GM03348 (cell line): ENCODE measurements at regions not wholly inside any gene's neighbourhood (a gene's known extent, or its start where the extent isn't known, plus 50 kb on each side); places are given as distances from the start of the nearest gene placed in this dataset.

Experiments used
- DNase-seq: peaks from one replicate; pipeline ENCODE4 v3.0.0; 2012; ENCODE audit warnings: low spot score

GRCh38 chr10:113368666-113369364, 184.0 kb upstream of the HABP2 start:
- no peak for DNase-seq

DNA sequence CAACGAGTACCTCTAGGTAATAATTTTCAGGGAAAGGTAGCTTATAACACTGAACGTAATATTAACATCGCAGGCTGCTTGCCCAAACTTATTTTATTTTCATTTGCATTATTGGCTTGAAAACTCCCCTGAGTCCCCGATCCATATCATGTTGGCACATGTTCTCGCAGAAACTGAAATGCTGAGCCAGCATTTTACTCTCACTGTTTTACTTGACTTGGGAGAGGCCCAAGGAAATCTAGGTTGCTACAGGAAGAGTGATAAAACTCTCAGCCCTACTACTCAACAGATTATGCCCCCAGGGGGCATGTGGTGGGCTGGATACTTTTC, 183.5 kb upstream of the HABP2 start:
- DNase-seq: no peak

- no peak for DNase-seq
Observed at GRCh38 chr10:113376428-113376827, 176.4 kb upstream of the HABP2 start.

- DNase-seq: no peak
Observed at GRCh38 chr10:113379091-113379490, 173.8 kb upstream of the HABP2 start.

DNA sequence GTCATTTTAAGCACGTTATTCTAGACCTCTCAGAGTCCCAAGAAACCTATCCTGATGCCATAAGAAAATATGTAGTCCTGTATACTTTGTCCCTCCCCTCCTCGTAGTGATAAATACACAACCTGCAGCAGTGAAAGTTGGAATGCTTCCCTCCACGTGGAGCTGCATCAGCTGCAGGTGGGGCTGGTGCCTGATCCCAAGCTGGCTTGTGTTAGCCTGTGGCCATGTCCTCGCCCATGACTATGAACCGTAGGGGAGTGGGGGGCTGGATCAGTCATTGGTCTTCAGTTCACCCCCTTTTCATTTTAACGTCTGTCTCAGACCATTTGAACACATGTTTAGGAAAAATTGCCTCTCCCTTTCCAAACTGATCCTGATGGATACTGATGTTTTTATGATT, 171.4 kb upstream of the HABP2 start:
- DNase-seq: no peak

DNA sequence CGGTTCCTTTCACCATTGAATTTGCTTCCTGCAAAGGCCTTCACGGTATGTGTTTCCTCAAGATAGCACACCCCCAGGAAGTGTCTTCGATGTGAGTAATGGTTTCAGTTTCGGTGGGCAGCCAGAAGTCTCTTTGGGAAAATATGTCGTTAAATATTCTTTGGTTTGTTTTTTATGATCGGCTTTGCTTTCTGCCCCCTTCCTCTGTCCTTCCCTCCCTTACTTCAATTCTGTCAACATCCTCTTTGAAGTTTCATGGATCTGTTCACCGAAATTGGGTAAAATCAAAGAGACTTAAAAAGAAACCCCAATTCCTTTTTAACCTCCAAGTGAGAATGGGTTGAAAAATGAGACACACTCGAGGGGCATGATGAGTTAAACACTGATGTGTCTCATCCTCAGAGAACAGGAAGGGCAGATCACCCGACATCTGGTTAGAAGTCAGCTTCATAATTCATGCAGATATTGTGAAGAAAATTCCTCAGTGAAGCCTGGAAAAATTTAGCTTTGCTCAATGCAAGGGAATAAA, 170.8 kb upstream of the HABP2 start:
- DNase-seq: peak; percentile 79

DNA sequence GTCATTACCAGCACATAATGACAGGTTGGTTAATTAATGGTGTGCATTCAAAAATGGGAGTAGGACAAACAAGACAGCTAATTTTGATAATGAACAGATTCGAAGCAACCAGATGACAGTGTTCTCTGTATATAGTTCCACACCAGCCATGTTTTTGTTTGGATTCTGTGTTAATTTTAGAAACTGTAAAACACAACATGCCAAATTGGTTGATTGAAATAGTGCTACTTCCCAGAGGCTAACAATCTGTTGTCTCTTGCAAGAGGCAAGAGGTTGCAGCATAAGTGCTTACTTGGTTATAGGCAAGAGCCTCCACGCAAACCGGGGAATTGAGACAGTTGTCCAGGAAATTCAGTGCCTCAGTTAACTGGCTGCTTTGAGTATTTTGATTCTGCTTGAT, 170.2 kb upstream of the HABP2 start:
- no peak for DNase-seq

GRCh38 chr10:113384181-113384580, 168.7 kb upstream of the HABP2 start:
- no peak for DNase-seq

DNA sequence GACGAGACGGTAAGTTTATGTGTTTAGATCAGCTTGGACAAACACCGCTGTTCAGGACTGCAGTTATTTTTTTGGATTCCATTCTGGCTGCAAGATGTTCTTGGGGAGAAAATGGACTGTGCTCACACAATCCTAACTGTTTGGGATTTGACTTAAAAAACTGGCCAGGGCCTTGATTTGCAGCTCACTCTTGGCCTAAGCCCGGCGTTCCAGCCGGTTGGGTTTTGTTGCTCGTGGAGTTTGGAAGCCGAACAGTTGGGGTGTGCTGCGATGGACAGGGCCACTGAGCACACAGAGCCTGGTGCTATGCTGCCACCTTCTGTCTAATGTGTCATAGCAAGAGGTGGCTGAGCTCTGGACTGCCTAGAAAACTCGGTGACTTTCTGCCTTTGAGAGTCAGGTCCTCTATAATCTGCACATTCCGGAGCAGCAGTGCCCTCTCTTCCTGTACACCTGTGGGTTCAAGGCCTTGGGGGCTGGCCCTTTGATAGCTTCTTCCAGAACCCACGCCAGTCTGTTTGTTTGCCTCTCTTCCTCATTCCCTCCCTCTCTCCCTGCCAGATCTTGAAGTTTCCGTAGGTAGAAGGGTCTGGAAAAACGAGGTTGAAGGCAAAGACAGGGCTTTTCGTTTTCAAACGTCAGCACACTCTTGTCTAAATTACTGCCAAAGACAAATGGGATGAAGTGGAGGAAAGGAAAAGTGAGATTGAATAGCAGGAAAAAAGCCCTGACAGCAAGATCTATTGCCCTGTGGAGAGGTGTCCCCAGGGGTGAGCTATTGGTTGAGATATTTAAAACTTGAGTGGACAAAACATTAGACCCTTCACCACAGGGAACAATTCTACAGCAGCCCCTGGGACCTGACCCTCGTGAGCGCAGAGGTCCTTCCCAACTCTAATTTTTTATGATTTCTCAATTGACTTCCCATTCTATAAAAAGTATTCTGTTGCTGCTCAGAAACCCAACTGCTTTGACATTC, 167.5 kb upstream of the HABP2 start:
- DNase-seq: peak; percentile 89

DNA sequence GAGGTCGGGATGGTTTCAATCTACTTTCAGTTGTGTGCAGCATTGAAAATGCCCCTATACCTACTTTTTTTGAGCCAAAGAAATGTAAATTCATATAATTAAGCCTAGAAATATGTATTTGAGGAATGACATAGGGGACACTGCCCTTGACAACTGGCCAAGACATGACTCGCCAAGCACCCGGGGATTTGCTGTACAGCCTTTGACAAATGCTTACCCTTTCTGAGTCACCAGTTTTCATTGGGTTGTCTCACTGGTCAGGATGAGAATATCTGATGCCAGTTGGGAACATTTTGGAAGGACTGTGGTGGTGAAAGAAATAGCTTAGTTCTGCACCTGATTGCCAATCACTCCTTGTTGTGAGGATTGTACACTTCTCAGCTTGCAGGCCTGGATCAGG, 166.8 kb upstream of the HABP2 start:
- DNase-seq: peak; percentile 68

- no peak for DNase-seq
Observed at GRCh38 chr10:113389969-113390368, 162.9 kb upstream of the HABP2 start.

DNA sequence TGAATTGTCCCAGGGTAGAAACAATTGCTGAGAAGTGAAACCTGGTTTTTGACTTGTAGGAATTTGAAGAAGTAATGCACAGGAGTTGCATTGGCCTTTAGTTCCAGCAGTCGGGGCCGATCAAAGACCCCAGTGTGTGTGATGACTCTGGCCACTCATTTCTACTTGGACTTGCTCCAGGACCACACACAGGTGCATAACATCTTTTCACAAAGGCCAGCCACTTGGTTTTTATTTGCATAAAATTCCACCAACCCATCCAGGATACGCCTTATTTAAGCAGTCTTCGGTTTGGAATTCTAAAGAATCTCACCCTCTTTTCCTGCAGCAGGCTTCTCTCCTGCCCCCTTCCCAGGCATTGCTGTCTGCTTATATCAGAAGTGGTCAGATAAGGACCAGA, 162.0 kb upstream of the HABP2 start:
- no peak for DNase-seq

- no peak for DNase-seq
Observed at GRCh38 chr10:113397047-113397446, 155.8 kb upstream of the HABP2 start.

DNA sequence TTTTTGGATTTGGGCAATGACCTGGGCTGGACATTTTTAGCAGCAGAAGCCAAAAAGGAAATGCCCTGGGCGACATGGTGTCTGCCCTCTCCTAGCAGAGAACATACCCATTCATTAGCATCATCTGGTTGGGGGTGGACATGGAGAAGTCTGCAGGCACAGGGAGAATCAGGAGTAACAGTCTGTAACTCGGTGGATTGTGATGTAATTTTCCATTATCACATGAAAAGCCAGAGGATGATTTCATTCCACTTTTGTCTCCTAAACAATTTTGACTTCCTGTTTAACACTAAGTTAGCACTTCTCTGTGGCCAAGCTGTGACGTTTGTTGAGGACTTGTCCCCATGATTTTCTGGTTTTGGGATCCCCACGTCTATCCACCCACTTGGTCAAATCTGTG, 153.8 kb upstream of the HABP2 start:
- DNase-seq: peak; percentile 24

DNA sequence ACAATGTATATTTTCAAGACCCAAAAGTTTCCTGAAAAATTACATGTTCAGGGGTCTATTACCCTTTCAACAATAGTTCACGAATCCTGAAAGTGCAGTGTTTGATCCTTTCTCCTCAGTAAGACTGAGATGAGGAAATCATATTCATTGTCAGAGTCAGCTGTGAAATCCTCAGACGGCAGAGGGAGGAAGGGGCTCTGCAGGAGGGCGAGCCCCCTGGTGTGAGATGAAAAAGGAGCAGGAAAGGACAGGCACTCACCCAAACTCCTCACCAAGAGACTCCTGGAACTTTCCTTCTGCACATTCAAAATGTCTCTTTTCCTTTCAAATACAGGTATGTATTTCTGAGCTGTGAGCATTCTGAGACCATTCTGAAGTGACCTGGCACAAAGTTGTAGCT, 150.3 kb upstream of the HABP2 start:
- DNase-seq: no peak

GRCh38 chr10:113407218-113407617, 145.6 kb upstream of the HABP2 start:
- DNase-seq: no peak

DNA sequence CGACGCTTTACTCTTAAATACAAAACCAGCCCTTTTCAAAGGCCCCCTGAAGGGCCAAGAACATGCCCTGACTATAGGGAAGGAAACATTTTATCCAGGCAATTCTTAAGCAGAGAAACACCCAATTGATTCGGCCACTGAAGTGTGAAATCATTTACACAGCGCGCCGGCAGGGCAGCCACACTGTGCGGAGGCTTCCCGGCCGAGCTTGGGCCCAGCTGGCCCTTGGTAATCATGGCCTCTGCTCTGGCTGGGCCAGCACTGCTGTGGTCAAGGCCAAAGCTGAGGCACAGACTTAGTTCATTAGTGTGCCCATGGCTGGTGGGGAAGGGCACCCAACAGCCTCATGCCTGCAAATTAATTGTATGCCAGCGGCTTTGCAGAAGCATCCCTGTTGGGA, 143.7 kb upstream of the HABP2 start:
- no peak for DNase-seq

GRCh38 chr10:113410618-113411017, 142.2 kb upstream of the HABP2 start:
- DNase-seq: no peak

GRCh38 chr10:113411456-113411855, 141.4 kb upstream of the HABP2 start:
- no peak for DNase-seq

DNA sequence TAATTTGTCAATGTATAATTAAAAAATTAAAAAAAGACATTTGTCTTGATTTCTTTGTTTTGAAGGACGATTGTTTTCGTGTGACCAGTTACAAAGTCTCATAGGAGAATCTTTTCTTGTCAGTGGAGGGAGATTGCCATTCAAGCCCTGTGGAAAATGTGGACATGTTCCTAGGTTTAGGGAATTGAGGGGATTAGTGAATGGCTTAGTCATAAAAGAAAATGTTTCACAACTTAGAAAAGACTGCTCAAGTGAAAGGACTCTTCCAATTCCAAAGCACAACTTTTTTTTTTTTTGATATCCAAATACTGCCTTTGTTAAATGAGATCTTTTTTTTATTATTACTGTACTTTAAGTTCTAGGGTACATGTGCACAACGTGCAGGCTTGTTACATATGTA, 140.7 kb upstream of the HABP2 start:
- DNase-seq: peak; percentile 67

DNA sequence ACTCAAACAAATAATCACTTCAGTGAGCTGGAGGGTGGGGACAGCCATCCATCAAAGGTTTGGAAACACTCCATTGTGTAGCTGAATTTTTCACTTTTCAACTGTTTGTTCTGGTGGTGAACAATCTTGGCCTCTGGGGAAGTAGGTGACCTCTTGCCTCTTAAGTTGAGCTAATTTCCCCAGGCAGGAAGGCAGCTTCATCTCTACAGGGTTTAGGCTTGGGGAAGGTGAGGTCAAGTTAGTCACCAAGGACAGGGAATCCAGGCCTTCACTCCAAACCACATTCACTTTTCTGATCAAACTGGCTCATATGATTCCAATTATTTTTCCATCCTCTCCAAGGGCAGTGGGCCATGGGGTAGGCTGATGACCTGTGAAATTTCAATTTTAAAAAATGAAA, 138.3 kb upstream of the HABP2 start:
- no peak for DNase-seq

DNA sequence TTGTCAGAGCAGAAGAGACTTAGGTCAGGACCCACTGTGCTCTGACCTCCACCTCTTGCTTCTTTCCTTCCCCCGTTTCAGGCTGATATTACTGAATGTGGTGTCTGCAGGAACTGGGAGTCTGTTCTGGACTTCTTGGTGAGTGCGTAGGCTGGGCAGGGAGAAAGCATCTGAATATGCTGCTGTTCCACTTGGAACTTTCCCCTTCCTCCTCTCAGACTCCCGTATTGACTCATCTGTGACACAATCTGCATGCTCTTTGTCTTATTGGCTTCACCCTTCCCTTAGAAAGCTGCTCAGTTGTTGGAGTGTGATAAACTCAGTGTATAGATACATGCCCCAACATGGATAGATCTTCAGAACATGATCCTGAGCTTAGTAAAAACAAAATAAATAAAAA, 137.6 kb upstream of the HABP2 start:
- peak; percentile 73 for DNase-seq

GRCh38 chr10:113420057-113420732, 132.7 kb upstream of the HABP2 start:
- DNase-seq: no peak
